WTC11 (cell line): ENCODE measurements at regions not wholly inside any gene's neighbourhood (a gene's known extent, or its start where the extent isn't known, plus 50 kb on each side); places are given as distances from the start of the nearest gene placed in this dataset.
A peak's percentile ranks its signal among the peaks of the same experiment; 100 is the strongest.

Source experiments
- ATAC-seq: fragments of 200-7000 bp; cut with Tn5 transposase; 2 replicates; pipeline ENCODE4 v1.10.0; 2021; ENCODE audit warnings: mild to moderate bottlenecking, moderate library complexity
- CTCF ChIA-PET: fragments of 300-600 bp; sonication (Branson Sonifier 250); formaldehyde crosslinking; loops from one replicate; lab custom pipeline; 2021; ENCODE audit warnings: antibody characterized with exemption; lab: Charles Lee
- POLR2A ChIA-PET: fragments of 350-600 bp; sonication (Branson Sonifier 250); formaldehyde crosslinking; loops from one replicate; lab custom pipeline; 2021; ENCODE audit warnings: antibody characterized with exemption; lab: Charles Lee
- DNase-seq: peaks from one replicate; pipeline ENCODE4 v3.0.0; 2021; ENCODE audit warnings: low spot score
- H3K27ac Mint-ChIP-seq: 2 replicates; pipeline ENCODE4 v1.8.0; 2021; ENCODE audit warnings: mixed read lengths
- H3K27me3 Mint-ChIP-seq: 2 replicates; pipeline ENCODE4 v1.8.0; 2021; ENCODE audit warnings: low read depth, mild to moderate bottlenecking, moderate library complexity, mixed read lengths
- H3K36me3 Mint-ChIP-seq: 2 replicates; pipeline ENCODE4 v1.8.0; 2021; ENCODE audit warnings: mixed read lengths
- H3K4me1 Mint-ChIP-seq: 2 replicates; pipeline ENCODE4 v1.8.0; 2022; ENCODE audit warnings: mixed read lengths
- H3K4me3 Mint-ChIP-seq: 2 replicates; pipeline ENCODE4 v1.8.0; 2021; ENCODE audit warnings: mild to moderate bottlenecking, moderate library complexity, mixed read lengths
- H3K9me3 Mint-ChIP-seq: 2 replicates; pipeline ENCODE4 v1.8.0; 2021; ENCODE audit warnings: mixed read lengths
- CBFB ChIP-seq: sonication (generic); formaldehyde crosslinking; IDR thresholded peaks from 2 replicates; pipeline ENCODE4 v1.8.1; 2022; ENCODE audit warnings: mild to moderate bottlenecking, low read depth, missing genetic modification reagents
- CREM ChIP-seq: sonication (generic); formaldehyde crosslinking; IDR thresholded peaks from 2 replicates; pipeline ENCODE4 v1.8.1; 2022; ENCODE audit warnings: mild to moderate bottlenecking, missing genetic modification reagents, moderate library complexity
- ESRRA ChIP-seq: sonication (generic); formaldehyde crosslinking; IDR thresholded peaks from 2 replicates; pipeline ENCODE4 v1.8.1; 2022; ENCODE audit warnings: mild to moderate bottlenecking, missing genetic modification reagents, borderline replicate concordance
- HMGA2 ChIP-seq: fragments of 250-450 bp; sonication (Bioruptor Pico); IDR thresholded peaks from 2 replicates; pipeline ENCODE4 v1.4.0; 2021; ENCODE audit warnings: mild to moderate bottlenecking, moderate library complexity
- HMGXB4 ChIP-seq: sonication (generic); formaldehyde crosslinking; IDR thresholded peaks from 2 replicates; pipeline ENCODE4 v1.8.1; 2023; ENCODE audit warnings: mild to moderate bottlenecking, moderate library complexity, missing genetic modification reagents
- JAZF1 ChIP-seq: fragments of 250-450 bp; sonication (Bioruptor Pico); IDR thresholded peaks from 2 replicates; pipeline ENCODE4 v1.9.0; 2021; ENCODE audit warnings: moderate library complexity, mild to moderate bottlenecking, inconsistent platforms
- NR1H2 ChIP-seq: sonication (generic); formaldehyde crosslinking; IDR thresholded peaks from 2 replicates; pipeline ENCODE4 v1.9.0; 2021; ENCODE audit warnings: mild to moderate bottlenecking, moderate library complexity, missing genetic modification reagents
- PRRX2 ChIP-seq: fragments of 250-450 bp; sonication (Bioruptor Pico); IDR thresholded peaks from 2 replicates; pipeline ENCODE4 v1.8.0; 2021; ENCODE audit warnings: mild to moderate bottlenecking
- STAT6 ChIP-seq: sonication (generic); formaldehyde crosslinking; conservative IDR thresholded peaks from 2 replicates; pipeline ENCODE4 v1.8.1; 2023; ENCODE audit warnings: mild to moderate bottlenecking, low read depth, missing genetic modification reagents, moderate library complexity
- USF1 ChIP-seq: sonication (generic); formaldehyde crosslinking; IDR thresholded peaks from 2 replicates; pipeline ENCODE4 v1.8.0; 2022; ENCODE audit warnings: mild to moderate bottlenecking, missing genetic modification reagents
- ZBTB21 ChIP-seq: sonication (generic); formaldehyde crosslinking; IDR thresholded peaks from 2 replicates; pipeline ENCODE4 v1.8.1; 2023; ENCODE audit warnings: mild to moderate bottlenecking, missing genetic modification reagents, borderline replicate concordance
- ZNF263 ChIP-seq: sonication (generic); formaldehyde crosslinking; IDR thresholded peaks from 2 replicates; pipeline ENCODE4 v1.8.1; 2022; ENCODE audit warnings: low read depth, mild to moderate bottlenecking, moderate library complexity, missing genetic modification reagents
- ZNF425 ChIP-seq: fragments of 250-450 bp; sonication (Bioruptor Pico); conservative IDR thresholded peaks from 2 replicates; pipeline ENCODE4 v1.9.0; 2021; ENCODE audit warnings: mild to moderate bottlenecking
- ZNF671 ChIP-seq: fragments of 250-450 bp; sonication (Bioruptor Pico); IDR thresholded peaks from 2 replicates; pipeline ENCODE4 v1.8.0; 2021; ENCODE audit warnings: mild to moderate bottlenecking
- TF ChIP-seq, protein P1 (sequence below): sonication (generic); formaldehyde crosslinking; IDR thresholded peaks from 2 replicates; pipeline ENCODE4 v1.8.0; 2022; ENCODE audit warnings: mild to moderate bottlenecking, missing genetic modification reagents
- TF ChIP-seq, protein P2 (sequence below): sonication (generic); formaldehyde crosslinking; IDR thresholded peaks from 2 replicates; pipeline ENCODE4 v1.8.0; 2023; ENCODE audit warnings: mild to moderate bottlenecking, missing genetic modification reagents
- TF ChIP-seq, protein P3 (sequence below): fragments of 250-450 bp; sonication (Bioruptor Pico); IDR thresholded peaks from 2 replicates; pipeline ENCODE4 v1.9.0; 2021; ENCODE audit warnings: mild to moderate bottlenecking

- H3K4me3 Mint-ChIP-seq: no peak overlapping the region
- H3K4me1 Mint-ChIP-seq: peaks cover 37% of the 10 kb centered on the region
- no peak overlapping the region for H3K27ac Mint-ChIP-seq
- TF ChIP-seq NR1H2 (CRISPR knock-in tag): no peak
- no peak for TF ChIP-seq PRRX2 (CRISPR knock-in tag)
- TF ChIP-seq ZBTB21 (CRISPR knock-in tag): no peak
- TF ChIP-seq HMGXB4: no peak
- TF ChIP-seq, all 79 proteins: peak for 0
- H3K36me3 Mint-ChIP-seq: no peaks in the 10 kb centered on the region
- ATAC-seq (no peak), DNase-seq (no peak)
- POLR2A ChIA-PET: no interaction called here
- CTCF ChIA-PET: interaction anchor here (1.0 kb wide), 1 partner anchor 51 kb away, joined by 3 read pairs; no protein-coding TSS in a partner anchor
- no peaks in the 10 kb centered on the region for H3K27me3 Mint-ChIP-seq
- H3K9me3 Mint-ChIP-seq: peaks cover 5% of the 10 kb centered on the region; the same call in 1 of the 2 replicates
Observed at GRCh38 chr3:36175113-36175812, 205.0 kb upstream of the STAC start.

- ATAC-seq: peak; percentile 53
- no peak for DNase-seq
- ChIA-PET CTCF (interaction anchor here (1.0 kb wide), 1 partner anchor 52 kb away, joined by 3 read pairs; no protein-coding TSS in a partner anchor), POLR2A (no interaction called here)
- Mint-ChIP-seq H3K27me3 (no peaks in the 10 kb centered on the region), H3K36me3 (no peaks in the 10 kb centered on the region), H3K4me3 (no peak overlapping the region), H3K27ac (0 out of 2 replicates have a peak overlapping the region, but pooled peaks have one; percentile 37), H3K4me1 (peaks cover 37% of the 10 kb centered on the region), H3K9me3 (peaks cover 3% of the 10 kb centered on the region; the same call in 1 of the 2 replicates)
- TF ChIP-seq, protein P1, sequence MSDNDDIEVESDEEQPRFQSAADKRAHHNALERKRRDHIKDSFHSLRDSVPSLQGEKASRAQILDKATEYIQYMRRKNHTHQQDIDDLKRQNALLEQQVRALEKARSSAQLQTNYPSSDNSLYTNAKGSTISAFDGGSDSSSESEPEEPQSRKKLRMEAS (CRISPR knock-in tag): peak; percentile 65
- TF ChIP-seq ESRRA (CRISPR knock-in tag): no peak
Observed at GRCh38 chr3:36175916-36176461, 204.3 kb upstream of the STAC start.

GRCh38 chr3:36178018-36178417 lies 202.3 kb upstream of the STAC start:
- CTCF ChIA-PET: no interaction called here
- peaks cover 25% of the 10 kb centered on the region for H3K4me1 Mint-ChIP-seq
- no peak overlapping the region for H3K4me3 Mint-ChIP-seq
- no peak overlapping the region for H3K27ac Mint-ChIP-seq
- POLR2A ChIA-PET: no interaction called here
- H3K27me3 Mint-ChIP-seq: no peaks in the 10 kb centered on the region
- ATAC-seq (no peak), DNase-seq (no peak)
- no peaks in the 10 kb centered on the region for H3K36me3 Mint-ChIP-seq
- H3K9me3 Mint-ChIP-seq: no peaks in the 10 kb centered on the region
- TF ChIP-seq CREM (CRISPR knock-in tag) (no peak), ZNF671 (no peak), ZNF425 (CRISPR knock-in tag) (no peak), HMGA2 (CRISPR knock-in tag) (no peak), PRRX2 (CRISPR knock-in tag) (no peak), USF1 (no peak), JAZF1 (CRISPR knock-in tag) (no peak), STAT6 (no peak), ZNF263 (no peak), CBFB (CRISPR knock-in tag) (no peak)
- TF ChIP-seq, protein P2, sequence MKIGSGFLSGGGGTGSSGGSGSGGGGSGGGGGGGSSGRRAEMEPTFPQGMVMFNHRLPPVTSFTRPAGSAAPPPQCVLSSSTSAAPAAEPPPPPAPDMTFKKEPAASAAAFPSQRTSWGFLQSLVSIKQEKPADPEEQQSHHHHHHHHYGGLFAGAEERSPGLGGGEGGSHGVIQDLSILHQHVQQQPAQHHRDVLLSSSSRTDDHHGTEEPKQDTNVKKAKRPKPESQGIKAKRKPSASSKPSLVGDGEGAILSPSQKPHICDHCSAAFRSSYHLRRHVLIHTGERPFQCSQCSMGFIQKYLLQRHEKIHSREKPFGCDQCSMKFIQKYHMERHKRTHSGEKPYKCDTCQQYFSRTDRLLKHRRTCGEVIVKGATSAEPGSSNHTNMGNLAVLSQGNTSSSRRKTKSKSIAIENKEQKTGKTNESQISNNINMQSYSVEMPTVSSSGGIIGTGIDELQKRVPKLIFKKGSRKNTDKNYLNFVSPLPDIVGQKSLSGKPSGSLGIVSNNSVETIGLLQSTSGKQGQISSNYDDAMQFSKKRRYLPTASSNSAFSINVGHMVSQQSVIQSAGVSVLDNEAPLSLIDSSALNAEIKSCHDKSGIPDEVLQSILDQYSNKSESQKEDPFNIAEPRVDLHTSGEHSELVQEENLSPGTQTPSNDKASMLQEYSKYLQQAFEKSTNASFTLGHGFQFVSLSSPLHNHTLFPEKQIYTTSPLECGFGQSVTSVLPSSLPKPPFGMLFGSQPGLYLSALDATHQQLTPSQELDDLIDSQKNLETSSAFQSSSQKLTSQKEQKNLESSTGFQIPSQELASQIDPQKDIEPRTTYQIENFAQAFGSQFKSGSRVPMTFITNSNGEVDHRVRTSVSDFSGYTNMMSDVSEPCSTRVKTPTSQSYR (CRISPR knock-in tag): no peak
- TF ChIP-seq, protein P3, sequence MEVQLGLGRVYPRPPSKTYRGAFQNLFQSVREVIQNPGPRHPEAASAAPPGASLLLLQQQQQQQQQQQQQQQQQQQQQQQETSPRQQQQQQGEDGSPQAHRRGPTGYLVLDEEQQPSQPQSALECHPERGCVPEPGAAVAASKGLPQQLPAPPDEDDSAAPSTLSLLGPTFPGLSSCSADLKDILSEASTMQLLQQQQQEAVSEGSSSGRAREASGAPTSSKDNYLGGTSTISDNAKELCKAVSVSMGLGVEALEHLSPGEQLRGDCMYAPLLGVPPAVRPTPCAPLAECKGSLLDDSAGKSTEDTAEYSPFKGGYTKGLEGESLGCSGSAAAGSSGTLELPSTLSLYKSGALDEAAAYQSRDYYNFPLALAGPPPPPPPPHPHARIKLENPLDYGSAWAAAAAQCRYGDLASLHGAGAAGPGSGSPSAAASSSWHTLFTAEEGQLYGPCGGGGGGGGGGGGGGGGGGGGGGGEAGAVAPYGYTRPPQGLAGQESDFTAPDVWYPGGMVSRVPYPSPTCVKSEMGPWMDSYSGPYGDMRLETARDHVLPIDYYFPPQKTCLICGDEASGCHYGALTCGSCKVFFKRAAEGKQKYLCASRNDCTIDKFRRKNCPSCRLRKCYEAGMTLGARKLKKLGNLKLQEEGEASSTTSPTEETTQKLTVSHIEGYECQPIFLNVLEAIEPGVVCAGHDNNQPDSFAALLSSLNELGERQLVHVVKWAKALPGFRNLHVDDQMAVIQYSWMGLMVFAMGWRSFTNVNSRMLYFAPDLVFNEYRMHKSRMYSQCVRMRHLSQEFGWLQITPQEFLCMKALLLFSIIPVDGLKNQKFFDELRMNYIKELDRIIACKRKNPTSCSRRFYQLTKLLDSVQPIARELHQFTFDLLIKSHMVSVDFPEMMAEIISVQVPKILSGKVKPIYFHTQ (CRISPR knock-in tag): no peak
